HFFc6 (cell line): ENCODE measurements at regions not wholly inside any gene's neighbourhood (a gene's known extent, or its start where the extent isn't known, plus 50 kb on each side); places are given as distances from the start of the nearest gene placed in this dataset.

Source experiments
- DNase-seq: peaks from one replicate; pipeline ENCODE4 v3.0.0-alpha.2; 2018
- H3K27ac Mint-ChIP-seq: 2 replicates; pipeline ENCODE4 v1.8.0; 2020; ENCODE audit warnings: mild to moderate bottlenecking, mixed read lengths
- H3K27me3 Mint-ChIP-seq: 2 replicates; pipeline ENCODE4 v1.8.0; 2021; ENCODE audit warnings: mild to moderate bottlenecking, moderate library complexity, mixed read lengths; ENCODE audit not compliant: insufficient read depth
- H3K36me3 Mint-ChIP-seq: 2 replicates; pipeline ENCODE4 v1.8.0; 2021; ENCODE audit warnings: low read depth, mixed read lengths
- H3K4me1 Mint-ChIP-seq: 2 replicates; pipeline ENCODE4 v1.8.0; 2020; ENCODE audit warnings: low read depth, mixed read lengths
- H3K4me3 Mint-ChIP-seq: 2 replicates; pipeline ENCODE4 v1.8.0; 2020; ENCODE audit warnings: mild to moderate bottlenecking, moderate library complexity, mixed read lengths
- H3K9me3 Mint-ChIP-seq: 2 replicates; pipeline ENCODE4 v1.8.0; 2020; ENCODE audit warnings: mild to moderate bottlenecking, mixed read lengths
- TF ChIP-seq, protein P1 (sequence below): fragments of 200-600 bp; sonication (generic); IDR thresholded peaks from 2 replicates; pipeline ENCODE4 v1.5.0; 2021; ENCODE audit warnings: antibody characterized with exemption, mild to moderate bottlenecking

- H3K4me1 Mint-ChIP-seq: peaks cover 23% of the 10 kb centered on the region
- H3K27me3 Mint-ChIP-seq: peaks cover 5% of the 10 kb centered on the region; the same call in 1 of the 2 replicates
- no peak overlapping the region for H3K4me3 Mint-ChIP-seq
- TF ChIP-seq, protein P1, sequence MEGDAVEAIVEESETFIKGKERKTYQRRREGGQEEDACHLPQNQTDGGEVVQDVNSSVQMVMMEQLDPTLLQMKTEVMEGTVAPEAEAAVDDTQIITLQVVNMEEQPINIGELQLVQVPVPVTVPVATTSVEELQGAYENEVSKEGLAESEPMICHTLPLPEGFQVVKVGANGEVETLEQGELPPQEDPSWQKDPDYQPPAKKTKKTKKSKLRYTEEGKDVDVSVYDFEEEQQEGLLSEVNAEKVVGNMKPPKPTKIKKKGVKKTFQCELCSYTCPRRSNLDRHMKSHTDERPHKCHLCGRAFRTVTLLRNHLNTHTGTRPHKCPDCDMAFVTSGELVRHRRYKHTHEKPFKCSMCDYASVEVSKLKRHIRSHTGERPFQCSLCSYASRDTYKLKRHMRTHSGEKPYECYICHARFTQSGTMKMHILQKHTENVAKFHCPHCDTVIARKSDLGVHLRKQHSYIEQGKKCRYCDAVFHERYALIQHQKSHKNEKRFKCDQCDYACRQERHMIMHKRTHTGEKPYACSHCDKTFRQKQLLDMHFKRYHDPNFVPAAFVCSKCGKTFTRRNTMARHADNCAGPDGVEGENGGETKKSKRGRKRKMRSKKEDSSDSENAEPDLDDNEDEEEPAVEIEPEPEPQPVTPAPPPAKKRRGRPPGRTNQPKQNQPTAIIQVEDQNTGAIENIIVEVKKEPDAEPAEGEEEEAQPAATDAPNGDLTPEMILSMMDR: no peak
- H3K9me3 Mint-ChIP-seq: no peaks in the 10 kb centered on the region
- no peak for DNase-seq
- no peaks in the 10 kb centered on the region for H3K36me3 Mint-ChIP-seq
- no peak overlapping the region for H3K27ac Mint-ChIP-seq
Measured at GRCh38 chr3:139202226-139202958, 141.4 kb upstream of the MRPS22 start.

GRCh38 chr3:139202959-139203349, 140.9 kb upstream of the MRPS22 start:
- Mint-ChIP-seq H3K27me3 (peaks cover 5% of the 10 kb centered on the region; the same call in 1 of the 2 replicates), H3K4me3 (no peak overlapping the region), H3K9me3 (no peaks in the 10 kb centered on the region), H3K27ac (no peak overlapping the region), H3K4me1 (peaks cover 23% of the 10 kb centered on the region), H3K36me3 (no peaks in the 10 kb centered on the region)
- TF ChIP-seq, protein P1: no peak
- DNase-seq: no peak

DNA sequence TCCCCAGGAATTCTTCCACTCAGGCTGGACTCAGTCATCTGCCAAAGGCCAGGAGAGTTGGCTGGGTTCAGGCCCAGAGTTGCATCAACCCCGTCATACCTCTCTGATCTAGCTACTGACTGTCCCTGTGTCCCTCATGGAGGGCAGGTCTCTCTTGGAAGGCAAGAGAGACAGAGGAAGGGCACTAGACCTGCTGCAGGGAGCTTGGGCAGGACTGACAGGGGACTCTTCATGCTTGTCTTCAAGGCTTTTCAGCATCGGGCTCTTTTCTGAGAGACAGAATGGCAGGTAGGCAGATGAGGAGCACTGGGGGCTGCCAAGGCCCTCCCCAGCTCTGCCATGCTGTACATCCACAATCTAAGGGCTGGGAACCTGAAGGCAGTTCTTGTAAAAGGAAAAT, 140.1 kb upstream of the MRPS22 start:
- no peaks in the 10 kb centered on the region for H3K9me3 Mint-ChIP-seq

GRCh38 chr3:139204728-139205127, 139.1 kb upstream of the MRPS22 start:
- peaks cover 5% of the 10 kb centered on the region; the same call in 1 of the 2 replicates for H3K27me3 Mint-ChIP-seq
- H3K36me3 Mint-ChIP-seq: no peaks in the 10 kb centered on the region
- H3K9me3 Mint-ChIP-seq: no peaks in the 10 kb centered on the region
- peak; percentile 26 for DNase-seq
- TF ChIP-seq, protein P1: no peak
- peaks cover 6% of the 10 kb centered on the region; the same call in 1 of the 2 replicates for H3K4me1 Mint-ChIP-seq
- no peak overlapping the region for H3K27ac Mint-ChIP-seq
- no peak overlapping the region for H3K4me3 Mint-ChIP-seq

More for the DNA sequence above, 140.1 kb upstream of the MRPS22 start:
- DNase-seq: no peak
- Mint-ChIP-seq H3K27me3 (peaks cover 5% of the 10 kb centered on the region; the same call in 1 of the 2 replicates), H3K27ac (no peak overlapping the region), H3K4me3 (no peak overlapping the region), H3K36me3 (no peaks in the 10 kb centered on the region), H3K4me1 (peaks cover 16% of the 10 kb centered on the region)
- TF ChIP-seq, protein P1: no peak

GRCh38 chr3:139213936-139214335, 129.9 kb upstream of the MRPS22 start:
- Mint-ChIP-seq H3K4me3 (no peak overlapping the region), H3K36me3 (no peaks in the 10 kb centered on the region)

More at GRCh38 chr3:139213936-139214335, 129.9 kb upstream of the MRPS22 start:
- peaks cover 4% of the 10 kb centered on the region; the same call in 1 of the 2 replicates for H3K9me3 Mint-ChIP-seq
- H3K27me3 Mint-ChIP-seq: no peaks in the 10 kb centered on the region; the same call in 1 of the 2 replicates
- H3K4me1 Mint-ChIP-seq: peaks cover 6% of the 10 kb centered on the region; the same call in 1 of the 2 replicates
- TF ChIP-seq, protein P1: no peak
- no peak overlapping the region for H3K27ac Mint-ChIP-seq
- DNase-seq: no peak
